ENCODE measurements at regions not wholly inside any gene's neighbourhood (a gene's known extent, or its start where the extent isn't known, plus 50 kb on each side); places are given as distances from the start of the nearest gene placed in this dataset.

DNA sequence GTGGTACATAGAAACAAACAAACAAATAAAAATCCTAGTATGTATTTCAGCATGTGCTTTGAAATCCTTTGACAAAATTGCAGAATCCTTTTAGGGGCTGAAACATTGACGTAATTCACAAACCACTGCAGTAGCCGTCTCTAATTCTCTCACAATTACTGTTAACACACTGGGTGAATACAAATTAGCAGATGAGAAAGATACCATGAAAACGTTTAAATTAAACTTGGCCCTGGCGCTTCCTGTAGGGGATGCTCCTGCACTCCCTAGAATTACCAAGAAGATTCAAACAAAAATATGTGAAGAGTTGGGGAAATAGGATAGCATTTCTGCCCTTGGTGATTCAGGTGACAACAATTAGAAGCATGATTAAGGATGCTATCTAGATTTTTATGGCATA is 772.5 kb upstream of the PRKX start:
- no peak for ATAC-seq

DNA sequence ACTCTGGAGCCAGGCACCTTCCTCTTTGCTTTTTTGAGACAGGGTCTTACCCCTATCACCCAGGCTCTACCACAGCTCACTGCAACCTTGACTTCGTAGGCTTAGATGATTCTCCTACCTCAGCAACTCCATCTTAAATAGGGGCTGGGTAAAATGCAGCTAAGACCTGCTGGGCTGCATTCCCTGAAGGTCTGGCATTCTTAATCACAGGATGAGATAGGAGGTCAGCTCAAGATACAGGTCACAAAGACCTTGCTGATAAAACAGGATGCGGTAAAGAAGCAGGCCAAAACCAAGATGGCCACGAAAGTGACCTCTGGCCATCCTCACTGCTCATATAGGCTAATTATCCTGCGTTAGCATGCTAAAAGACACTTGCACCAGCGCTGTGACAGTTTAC is 770.8 kb upstream of the PRKX start:
- no peaks in the 10 kb centered on the region for H3K36me3 Mint-ChIP-seq (ENCODE audit: low read depth)

More for the DNA sequence above, 772.5 kb upstream of the PRKX start:
- Mint-ChIP-seq H3K27me3 (no peaks in the 10 kb centered on the region), H3K4me3 (no peak overlapping the region), H3K36me3 (ENCODE audit: low read depth) (no peaks in the 10 kb centered on the region), H3K4me1 (no peaks in the 10 kb centered on the region), H3K27ac (no peak overlapping the region)
- DNase-seq, result no peak
- H3K9me3 ChIP-seq (ENCODE audit: control insufficient read depth, low read length, poor library complexity, severe bottlenecking), result no peaks in the 10 kb centered on the region

DNA sequence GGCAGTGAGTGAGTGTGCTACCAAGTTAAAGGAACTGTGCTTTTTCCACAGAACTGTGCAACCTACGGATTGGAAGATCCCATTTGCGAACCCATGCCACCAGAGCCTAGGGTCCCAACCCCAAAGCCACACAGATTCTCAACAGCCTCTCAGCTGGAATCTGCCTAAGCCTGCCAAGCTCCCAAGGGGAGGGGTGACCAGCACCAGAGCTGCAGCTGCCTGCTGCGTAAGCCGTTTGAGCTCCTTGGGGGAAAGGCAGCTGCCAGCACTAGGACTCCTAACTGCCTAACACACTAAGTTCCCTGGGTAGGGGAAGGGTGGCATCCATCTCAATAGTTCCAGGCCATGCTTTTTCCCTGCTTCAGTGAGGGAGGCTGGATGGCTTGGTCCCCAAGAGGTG is 738.1 kb upstream of the PRKX start:
- ATAC-seq (no peak), DNase-seq (no peak)
- H3K9me3 ChIP-seq (ENCODE audit: control insufficient read depth, low read length, poor library complexity, severe bottlenecking), result no peaks in the 10 kb centered on the region
- no peak overlapping the region for H3K27ac Mint-ChIP-seq
- no peaks in the 10 kb centered on the region for H3K36me3 Mint-ChIP-seq (ENCODE audit: low read depth)
- H3K4me1 Mint-ChIP-seq, result no peaks in the 10 kb centered on the region
- no peak overlapping the region for H3K4me3 Mint-ChIP-seq
- no peaks in the 10 kb centered on the region for H3K27me3 Mint-ChIP-seq

More for the DNA sequence above, 770.8 kb upstream of the PRKX start:
- H3K27me3 Mint-ChIP-seq, result no peaks in the 10 kb centered on the region
- H3K4me3 Mint-ChIP-seq, result no peak overlapping the region
- no peak overlapping the region for H3K27ac Mint-ChIP-seq
- no peak for ATAC-seq
- H3K4me1 Mint-ChIP-seq, result no peaks in the 10 kb centered on the region
- no peak for DNase-seq
- no peaks in the 10 kb centered on the region for H3K9me3 ChIP-seq (ENCODE audit: control insufficient read depth, low read length, poor library complexity, severe bottlenecking)

DNA sequence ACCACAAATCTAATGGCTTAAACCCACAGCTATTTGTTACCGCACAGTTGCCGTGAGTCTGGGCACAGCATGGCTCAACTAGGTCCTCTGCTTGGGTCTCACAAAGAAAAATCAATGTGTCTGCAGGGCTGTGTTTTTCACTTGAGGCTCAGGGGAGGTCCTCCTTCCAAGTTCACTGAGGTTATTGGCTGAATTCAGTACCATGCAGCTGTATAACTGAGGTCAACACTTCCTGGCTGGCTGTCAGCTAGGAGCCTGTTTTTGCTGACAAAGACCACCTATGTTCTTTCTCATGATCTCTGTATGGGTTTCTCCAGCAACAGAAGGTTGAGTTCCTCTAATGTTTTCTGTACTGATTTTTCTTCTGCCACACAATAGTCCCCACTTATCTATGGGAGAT is 736.7 kb upstream of the PRKX start:
- no peak overlapping the region for H3K4me3 Mint-ChIP-seq
- H3K4me1 Mint-ChIP-seq, result no peaks in the 10 kb centered on the region
- DNase-seq (no peak), ATAC-seq (no peak)
- no peak overlapping the region for H3K27ac Mint-ChIP-seq
- H3K36me3 Mint-ChIP-seq (ENCODE audit: low read depth), result no peaks in the 10 kb centered on the region
- H3K27me3 Mint-ChIP-seq, result no peaks in the 10 kb centered on the region
- no peaks in the 10 kb centered on the region for H3K9me3 ChIP-seq (ENCODE audit: control insufficient read depth, low read length, poor library complexity, severe bottlenecking)

DNA sequence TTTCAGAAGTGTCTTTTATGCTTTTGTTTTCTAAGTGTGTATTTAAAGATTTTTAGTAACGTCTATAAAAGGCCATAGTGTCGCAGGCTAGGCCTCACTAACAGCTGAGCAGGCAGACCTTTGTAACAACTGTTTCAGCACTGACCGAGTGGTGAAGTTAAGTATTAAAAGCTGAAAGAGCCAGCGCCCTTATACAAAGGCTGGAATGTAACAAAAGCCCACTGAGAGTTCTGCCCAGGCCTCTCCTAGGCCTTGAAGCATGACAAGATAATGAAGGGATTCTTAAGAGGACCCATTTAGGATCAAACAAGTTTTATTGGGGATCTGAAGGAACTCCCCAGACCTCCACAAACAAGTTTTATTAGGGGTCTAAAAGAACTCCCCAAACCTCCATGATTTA is 722.5 kb upstream of the PRKX start:
- no peak overlapping the region for H3K4me3 Mint-ChIP-seq
- no peak for DNase-seq
- ATAC-seq, result no peak
- no peaks in the 10 kb centered on the region for H3K4me1 Mint-ChIP-seq
- no peak overlapping the region for H3K27ac Mint-ChIP-seq
- no peaks in the 10 kb centered on the region for H3K36me3 Mint-ChIP-seq (ENCODE audit: low read depth)
- H3K27me3 Mint-ChIP-seq, result no peaks in the 10 kb centered on the region
- H3K9me3 ChIP-seq (ENCODE audit: control insufficient read depth, low read length, poor library complexity, severe bottlenecking), result no peaks in the 10 kb centered on the region

DNA sequence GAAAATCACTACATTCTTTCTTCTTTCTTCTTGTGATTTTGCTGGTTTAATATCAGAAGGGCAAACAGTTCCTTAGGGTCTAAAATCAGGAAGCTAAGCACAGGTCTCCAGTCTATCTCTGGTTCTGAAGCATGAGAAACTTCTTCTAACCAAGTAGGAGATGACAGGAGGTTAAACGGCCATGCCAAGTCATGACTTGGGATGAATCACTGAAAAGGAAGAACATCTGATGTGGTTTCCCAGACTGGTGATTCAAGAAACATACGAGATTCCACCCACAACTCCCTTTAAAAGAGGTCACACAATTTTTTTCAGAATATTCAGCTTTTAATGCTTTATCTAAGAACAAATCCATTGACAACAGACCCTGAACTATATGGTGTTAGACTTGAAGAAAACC is 684.0 kb upstream of the PRKX start:
- no peaks in the 10 kb centered on the region for H3K36me3 Mint-ChIP-seq (ENCODE audit: low read depth)
- no peak overlapping the region for H3K4me3 Mint-ChIP-seq
- no peaks in the 10 kb centered on the region for H3K9me3 ChIP-seq (ENCODE audit: control insufficient read depth, low read length, poor library complexity, severe bottlenecking)
- no peak overlapping the region for H3K27ac Mint-ChIP-seq
- no peaks in the 10 kb centered on the region for H3K4me1 Mint-ChIP-seq
- no peaks in the 10 kb centered on the region for H3K27me3 Mint-ChIP-seq
- ATAC-seq, result no peak
- no peak for DNase-seq

DNA sequence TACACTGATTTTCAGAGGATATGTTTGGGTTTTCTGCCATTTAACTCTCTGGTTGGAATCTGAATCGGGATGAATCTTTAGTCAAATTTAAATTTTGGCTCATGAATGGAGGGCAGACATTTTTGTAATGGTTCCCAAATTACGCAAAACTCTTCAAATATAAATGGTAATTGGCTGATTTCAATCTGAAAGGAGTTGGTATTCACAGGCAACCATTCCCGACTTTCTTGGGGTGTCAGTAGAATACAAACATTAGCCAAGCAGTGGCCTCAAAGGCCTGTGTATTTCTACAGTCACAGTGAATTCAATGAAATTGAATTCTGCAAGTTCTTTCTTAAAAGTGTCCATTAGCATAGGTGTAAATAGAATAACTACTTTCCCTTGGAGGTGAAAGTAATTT is 668.8 kb upstream of the PRKX start:
- Mint-ChIP-seq H3K4me1 (no peaks in the 10 kb centered on the region), H3K27ac (no peak overlapping the region), H3K36me3 (ENCODE audit: low read depth) (no peaks in the 10 kb centered on the region), H3K27me3 (no peaks in the 10 kb centered on the region), H3K4me3 (no peak overlapping the region)
- ATAC-seq, result no peak
- DNase-seq, result no peak
- no peaks in the 10 kb centered on the region for H3K9me3 ChIP-seq (ENCODE audit: control insufficient read depth, low read length, poor library complexity, severe bottlenecking)

DNA sequence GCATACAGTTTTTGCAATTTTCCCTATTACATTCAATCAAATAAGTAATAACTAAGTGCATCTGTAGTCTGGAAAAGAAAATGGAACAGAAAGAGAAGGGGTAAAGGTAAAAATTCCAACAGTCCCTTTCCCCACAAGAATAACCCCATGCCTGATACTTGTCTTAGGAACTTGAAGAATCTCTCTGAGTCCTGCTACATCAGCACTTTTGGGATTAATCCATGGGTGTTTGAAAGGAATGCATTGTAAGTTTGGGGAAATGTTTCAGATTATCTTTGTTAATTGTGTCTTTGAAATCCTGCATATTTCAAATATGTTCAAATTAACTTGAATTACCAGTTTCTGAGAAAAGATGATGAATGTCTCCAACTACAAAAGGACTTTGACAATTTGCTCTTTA is 667.3 kb upstream of the PRKX start:
- no peak overlapping the region for H3K27ac Mint-ChIP-seq
- no peaks in the 10 kb centered on the region for H3K9me3 ChIP-seq (ENCODE audit: control insufficient read depth, low read length, poor library complexity, severe bottlenecking)
- ATAC-seq (no peak), DNase-seq (no peak)
- H3K36me3 Mint-ChIP-seq (ENCODE audit: low read depth), result no peaks in the 10 kb centered on the region
- no peak overlapping the region for H3K4me3 Mint-ChIP-seq
- no peaks in the 10 kb centered on the region for H3K4me1 Mint-ChIP-seq
- no peaks in the 10 kb centered on the region for H3K27me3 Mint-ChIP-seq

DNA sequence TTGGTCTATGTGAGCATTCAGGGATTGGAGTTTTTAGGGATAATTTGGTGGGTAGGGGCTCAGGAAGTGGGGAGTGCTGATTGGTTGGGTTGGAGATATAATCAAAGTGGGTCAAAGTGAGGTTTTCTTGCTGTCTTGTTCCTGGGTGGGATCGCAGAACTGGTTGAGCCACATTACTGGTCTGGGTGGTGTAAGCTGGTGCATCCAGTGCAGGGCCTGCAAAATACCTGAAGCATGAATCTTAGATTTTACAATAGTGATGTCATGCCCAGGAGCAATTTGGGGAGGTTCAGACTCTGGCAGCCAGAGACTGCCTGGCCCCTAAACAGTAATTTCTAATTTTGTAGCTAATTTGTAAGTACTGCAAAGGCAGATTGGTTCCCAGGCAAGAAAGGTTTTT is 665.6 kb upstream of the PRKX start:
- ATAC-seq, result no peak
- Mint-ChIP-seq H3K27ac (no peak overlapping the region), H3K4me1 (no peaks in the 10 kb centered on the region), H3K36me3 (ENCODE audit: low read depth) (no peaks in the 10 kb centered on the region), H3K4me3 (no peak overlapping the region), H3K27me3 (no peaks in the 10 kb centered on the region)
- no peaks in the 10 kb centered on the region for H3K9me3 ChIP-seq (ENCODE audit: control insufficient read depth, low read length, poor library complexity, severe bottlenecking)
- no peak for DNase-seq

DNA sequence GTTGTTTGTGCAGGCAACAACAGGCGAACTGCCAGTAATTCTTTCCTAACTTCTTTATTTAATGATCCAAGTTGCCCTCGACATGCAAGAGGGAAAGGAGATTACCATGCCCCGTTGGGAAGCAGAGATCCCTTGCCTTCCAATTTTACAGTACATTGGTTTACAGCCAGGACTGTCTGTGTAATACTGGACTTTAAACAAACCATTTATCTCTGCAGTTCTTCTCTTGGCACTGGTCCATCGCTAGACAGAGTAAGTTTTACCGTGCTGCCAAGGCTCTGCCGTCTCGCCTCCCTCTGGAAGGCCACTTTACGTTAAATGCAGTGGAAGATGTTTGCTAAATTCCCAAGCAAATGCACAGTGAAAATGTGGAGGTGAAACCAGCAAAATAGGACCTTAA is 660.3 kb upstream of the PRKX start:
- Mint-ChIP-seq H3K4me1 (no peaks in the 10 kb centered on the region), H3K4me3 (no peak overlapping the region), H3K27ac (no peak overlapping the region), H3K27me3 (no peaks in the 10 kb centered on the region), H3K36me3 (ENCODE audit: low read depth) (no peaks in the 10 kb centered on the region)
- DNase-seq (no peak), ATAC-seq (no peak)
- H3K9me3 ChIP-seq (ENCODE audit: control insufficient read depth, low read length, poor library complexity, severe bottlenecking), result peaks cover 2% of the 10 kb centered on the region

DNA sequence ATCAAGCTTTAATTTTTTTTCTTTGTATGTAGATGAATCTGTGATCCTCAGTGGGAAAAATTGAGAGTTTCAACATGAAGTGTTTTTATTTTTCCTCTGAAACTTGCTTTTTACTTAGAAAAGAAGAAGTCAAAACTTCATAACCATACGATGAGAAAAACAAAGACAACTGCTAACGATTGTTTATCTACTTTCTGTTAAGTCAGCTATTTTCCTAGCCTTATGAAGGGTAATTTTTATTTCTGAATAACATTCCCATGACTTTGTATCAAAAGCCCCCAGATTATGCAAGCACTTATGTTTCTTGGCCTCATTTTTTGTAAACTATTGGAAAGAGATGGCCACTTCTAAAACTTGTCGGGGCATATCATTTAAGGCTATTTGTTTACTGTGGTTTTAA is 645.1 kb upstream of the PRKX start:
- no peaks in the 10 kb centered on the region for H3K36me3 Mint-ChIP-seq (ENCODE audit: low read depth)
- H3K27ac Mint-ChIP-seq, result no peak overlapping the region
- H3K27me3 Mint-ChIP-seq, result no peaks in the 10 kb centered on the region
- no peaks in the 10 kb centered on the region for H3K4me1 Mint-ChIP-seq
- H3K9me3 ChIP-seq (ENCODE audit: control insufficient read depth, low read length, poor library complexity, severe bottlenecking), result no peaks in the 10 kb centered on the region
- DNase-seq (no peak), ATAC-seq (no peak)
- no peak overlapping the region for H3K4me3 Mint-ChIP-seq

DNA sequence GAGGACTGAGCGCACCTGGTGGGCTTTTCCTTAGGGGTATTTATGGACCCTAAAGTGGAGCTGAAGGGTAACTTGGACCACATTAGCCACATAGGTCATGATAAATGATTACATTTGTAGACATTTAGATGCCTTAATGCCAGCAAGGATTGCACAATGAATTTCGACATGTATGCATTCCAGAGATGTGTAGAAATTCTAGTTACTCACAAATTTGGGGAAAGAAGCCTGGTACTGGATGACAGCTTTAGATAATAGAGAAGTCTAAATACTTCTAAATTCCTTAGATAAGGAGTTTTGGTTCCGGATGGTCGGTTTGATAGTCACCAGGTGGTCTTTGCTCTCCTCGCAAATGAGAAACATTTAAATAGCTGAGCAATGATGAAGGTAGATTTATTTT is 609.5 kb upstream of the PRKX start:
- Mint-ChIP-seq H3K27me3 (no peaks in the 10 kb centered on the region), H3K36me3 (ENCODE audit: low read depth) (no peaks in the 10 kb centered on the region), H3K4me3 (no peak overlapping the region), H3K27ac (no peak overlapping the region), H3K4me1 (no peaks in the 10 kb centered on the region)
- DNase-seq (no peak), ATAC-seq (no peak)
- H3K9me3 ChIP-seq (ENCODE audit: control insufficient read depth, low read length, poor library complexity, severe bottlenecking), result no peaks in the 10 kb centered on the region

DNA sequence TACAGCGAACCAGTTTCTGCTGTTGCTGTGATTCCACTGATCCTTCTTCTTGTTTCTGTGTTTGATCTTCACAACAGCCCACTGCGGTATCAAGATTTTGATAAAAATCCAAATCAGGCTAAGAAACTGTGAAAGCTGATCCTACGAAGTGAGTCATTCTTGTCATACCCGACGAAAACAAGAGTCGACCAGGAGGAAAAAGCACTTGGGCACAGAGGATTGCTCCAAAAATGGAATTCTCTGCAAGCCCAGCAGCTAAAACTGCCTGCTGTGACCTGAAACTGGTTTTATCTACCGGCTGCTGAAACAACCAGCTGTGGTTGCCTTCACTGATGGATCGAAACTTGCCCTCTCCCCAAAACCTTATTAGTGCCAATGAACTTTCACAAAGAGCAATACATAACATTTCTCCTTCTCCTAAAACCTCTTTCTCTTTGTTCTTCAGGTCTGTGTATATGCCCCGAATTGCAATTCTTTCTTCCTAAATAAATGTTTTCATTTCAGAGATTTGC is 607.0 kb upstream of the PRKX start:
- H3K4me3 Mint-ChIP-seq, result no peak overlapping the region
- no peaks in the 10 kb centered on the region for H3K36me3 Mint-ChIP-seq (ENCODE audit: low read depth)
- H3K27ac Mint-ChIP-seq, result no peak overlapping the region
- H3K9me3 ChIP-seq (ENCODE audit: control insufficient read depth, low read length, poor library complexity, severe bottlenecking), result no peaks in the 10 kb centered on the region
- DNase-seq, result no peak
- no peaks in the 10 kb centered on the region for H3K27me3 Mint-ChIP-seq
- ATAC-seq, result no peak
- no peaks in the 10 kb centered on the region for H3K4me1 Mint-ChIP-seq

DNA sequence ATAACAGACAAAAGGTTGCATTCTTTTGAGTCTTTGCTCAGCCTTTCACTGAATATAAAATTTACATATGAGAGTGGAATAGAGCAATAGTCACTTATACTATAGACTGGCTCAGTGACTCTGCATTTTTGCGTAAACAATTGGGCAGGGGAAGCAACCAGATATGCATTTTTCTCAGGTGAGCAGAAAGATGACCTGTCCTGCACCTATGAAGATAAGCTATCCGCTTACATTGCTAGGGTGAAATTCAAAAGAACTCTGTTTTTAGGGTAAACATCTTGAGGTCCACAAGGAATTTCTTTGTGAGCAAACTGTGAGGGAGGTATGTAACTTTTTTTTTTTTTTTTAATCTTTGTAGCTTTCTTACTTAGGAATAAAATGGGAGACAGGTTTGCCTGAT is 602.4 kb upstream of the PRKX start:
- ATAC-seq (no peak), DNase-seq (no peak)
- H3K36me3 Mint-ChIP-seq (ENCODE audit: low read depth), result no peaks in the 10 kb centered on the region
- H3K4me1 Mint-ChIP-seq, result no peaks in the 10 kb centered on the region
- no peaks in the 10 kb centered on the region for H3K9me3 ChIP-seq (ENCODE audit: control insufficient read depth, low read length, poor library complexity, severe bottlenecking)
- no peaks in the 10 kb centered on the region for H3K27me3 Mint-ChIP-seq
- no peak overlapping the region for H3K4me3 Mint-ChIP-seq
- H3K27ac Mint-ChIP-seq, result no peak overlapping the region

DNA sequence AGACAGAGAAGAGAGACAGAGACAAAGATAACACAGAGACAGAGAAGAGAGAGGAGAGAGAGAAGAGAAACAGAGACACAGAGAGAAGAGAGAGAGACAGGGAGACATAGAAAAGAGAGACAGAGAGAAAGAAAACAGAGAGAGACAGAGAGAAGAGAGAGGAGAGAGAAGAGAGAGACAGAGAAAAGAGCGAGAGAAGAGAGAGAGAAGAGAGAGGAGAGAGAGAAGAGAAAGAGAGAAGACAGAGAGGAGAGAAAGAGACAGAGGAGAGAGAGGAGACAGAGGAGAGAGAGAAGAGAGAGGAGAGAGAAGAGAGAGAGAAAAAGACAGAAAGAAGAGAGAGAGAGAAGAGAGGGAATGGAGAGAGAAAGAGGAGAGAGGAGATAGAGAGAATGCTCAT is 601.1 kb upstream of the PRKX start:
- H3K27me3 Mint-ChIP-seq, result no peaks in the 10 kb centered on the region
- no peak overlapping the region for H3K27ac Mint-ChIP-seq
- DNase-seq (no peak), ATAC-seq (no peak)
- no peaks in the 10 kb centered on the region for H3K36me3 Mint-ChIP-seq (ENCODE audit: low read depth)
- H3K9me3 ChIP-seq (ENCODE audit: control insufficient read depth, low read length, poor library complexity, severe bottlenecking), result no peaks in the 10 kb centered on the region
- no peaks in the 10 kb centered on the region for H3K4me1 Mint-ChIP-seq
- no peak overlapping the region for H3K4me3 Mint-ChIP-seq
